Activated T-cell treated with anti-CD3 and anti-CD28 coated beads for 24 hours (primary cell): ENCODE measurements at regions not wholly inside any gene's neighbourhood (a gene's known extent, or its start where the extent isn't known, plus 50 kb on each side); places are given as distances from the start of the nearest gene placed in this dataset.

Experiments
- DNase-seq: peaks from one replicate; pipeline ENCODE4 v3.0.0-alpha.2; 2020; ENCODE audit warnings: low read depth

DNA sequence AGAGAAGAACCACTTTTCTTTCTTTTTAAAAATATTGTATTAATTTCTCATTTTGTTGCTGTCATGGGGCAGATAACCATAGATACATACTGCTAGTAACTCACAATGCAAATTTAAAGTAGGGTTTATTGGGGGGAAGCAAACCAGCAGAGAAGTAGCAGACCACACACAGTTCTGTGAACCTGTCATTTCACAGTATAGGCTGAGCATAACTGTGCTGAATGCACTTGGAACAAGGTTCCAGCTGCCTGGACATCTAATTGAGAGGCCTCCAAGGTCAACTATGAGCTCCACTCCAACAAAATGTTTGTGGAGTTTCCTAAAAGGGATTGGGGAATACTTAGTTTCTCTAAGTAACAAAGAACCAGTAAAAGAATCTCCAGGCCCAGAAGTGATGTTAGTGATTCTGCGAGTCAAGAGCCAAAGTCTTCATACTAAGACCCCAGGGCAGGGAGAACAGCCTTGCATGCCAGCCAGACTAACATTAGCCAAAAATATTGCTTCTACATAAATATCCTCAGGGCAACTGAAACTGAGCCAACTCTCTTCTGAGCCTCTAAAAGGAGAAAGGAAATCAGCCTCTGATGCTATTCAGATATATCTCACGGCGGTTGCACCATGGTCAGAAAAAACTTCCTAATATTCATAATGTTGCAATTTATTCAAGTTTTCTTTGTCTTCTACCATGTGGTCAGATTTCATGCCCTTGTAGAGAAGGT is 856.4 kb upstream of the ALCAM start:
- DNase-seq = no peak

DNA sequence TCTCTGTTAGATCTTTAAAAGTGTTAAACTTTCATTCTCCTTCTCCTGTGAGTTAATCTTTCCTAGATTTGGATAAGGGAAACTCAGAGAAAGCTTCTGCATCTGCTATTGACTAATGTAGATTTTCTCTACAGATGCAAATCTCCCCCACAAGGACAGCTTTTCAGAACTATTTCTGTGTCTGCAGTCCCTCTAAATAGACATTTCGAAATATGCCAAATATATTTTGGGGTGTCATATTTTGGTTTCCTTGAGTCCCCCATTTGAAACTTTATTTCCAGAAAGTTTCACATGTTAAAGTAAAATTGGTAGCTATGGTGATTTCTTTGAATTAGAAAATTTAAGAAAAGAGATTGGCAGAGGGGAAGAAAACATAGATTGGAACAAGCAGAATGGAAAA is 852.3 kb upstream of the ALCAM start:
- no peak for DNase-seq

DNA sequence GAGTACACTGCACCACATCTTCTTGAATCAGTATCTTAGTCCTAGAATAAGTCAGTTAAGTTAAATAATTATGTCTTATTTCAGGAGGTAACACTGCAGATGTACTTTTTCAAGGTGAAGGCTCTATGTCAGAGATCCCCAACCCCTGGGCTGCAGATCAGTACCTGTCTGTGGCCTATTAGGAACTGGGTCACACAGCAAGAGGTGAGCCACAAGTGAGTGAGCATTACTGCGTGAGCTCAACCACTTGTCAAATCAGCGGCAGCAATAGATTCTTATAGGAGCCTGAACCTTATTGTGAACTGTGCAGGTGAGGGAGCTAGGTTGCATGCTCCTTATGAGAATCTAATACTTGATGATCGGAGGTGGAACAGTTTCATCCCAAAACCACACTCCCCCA is 851.9 kb upstream of the ALCAM start:
- no peak for DNase-seq

DNA sequence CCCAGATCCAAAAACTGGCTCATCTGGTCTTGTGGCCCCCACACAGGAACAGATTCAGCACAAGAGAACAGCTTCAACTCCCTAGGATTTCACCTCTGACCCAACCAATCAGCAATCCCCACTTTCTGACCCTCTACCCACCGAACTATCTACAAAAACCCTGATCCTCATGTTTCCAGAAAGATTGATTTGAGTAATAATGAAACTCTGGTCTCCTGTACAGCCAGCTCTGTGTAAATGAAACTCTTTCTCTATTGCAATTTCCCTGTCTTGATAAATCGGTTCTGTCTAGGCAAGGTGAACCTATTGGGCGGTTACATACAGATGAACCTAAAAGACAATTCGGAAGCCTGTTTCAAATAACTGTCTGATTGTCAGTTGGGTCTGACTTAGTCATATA is 847.6 kb upstream of the ALCAM start:
- DNase-seq = no peak

DNA sequence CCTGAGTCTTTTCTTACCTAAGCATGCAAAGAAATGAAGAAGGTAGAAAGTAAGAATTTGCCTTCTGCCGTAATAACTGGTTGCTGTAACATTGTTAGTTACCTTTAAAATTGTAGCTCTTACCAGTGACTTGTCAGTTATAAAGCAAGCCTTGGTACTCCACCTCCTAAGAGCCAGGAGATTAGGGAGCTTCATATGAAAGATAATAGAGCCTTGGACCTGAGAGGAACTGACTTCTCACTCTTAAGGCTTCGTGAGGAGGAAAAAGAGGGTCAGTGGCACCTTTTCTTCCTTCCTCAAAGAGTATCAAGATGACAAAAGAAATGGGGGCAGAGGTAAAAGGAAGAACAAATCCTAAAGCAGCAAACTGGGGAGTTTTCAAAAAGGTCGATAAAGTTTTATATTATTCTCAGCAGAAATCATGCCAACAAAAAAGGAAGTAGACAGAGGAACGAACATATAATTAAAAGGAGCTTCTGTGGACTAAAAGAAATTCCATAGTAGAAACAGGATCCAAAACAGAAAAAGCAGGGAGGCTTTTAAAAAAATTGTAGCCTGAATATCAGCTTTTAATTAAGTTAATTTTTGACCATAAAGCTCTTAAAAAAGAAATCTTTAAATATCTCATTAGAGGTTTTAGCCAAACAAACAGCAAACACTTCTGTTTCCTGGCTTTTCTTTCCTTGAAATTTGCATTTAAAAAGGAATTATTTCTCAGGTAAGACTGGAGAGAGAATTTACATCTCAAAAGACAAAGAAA is 847.1 kb upstream of the ALCAM start:
- DNase-seq = no peak

DNA sequence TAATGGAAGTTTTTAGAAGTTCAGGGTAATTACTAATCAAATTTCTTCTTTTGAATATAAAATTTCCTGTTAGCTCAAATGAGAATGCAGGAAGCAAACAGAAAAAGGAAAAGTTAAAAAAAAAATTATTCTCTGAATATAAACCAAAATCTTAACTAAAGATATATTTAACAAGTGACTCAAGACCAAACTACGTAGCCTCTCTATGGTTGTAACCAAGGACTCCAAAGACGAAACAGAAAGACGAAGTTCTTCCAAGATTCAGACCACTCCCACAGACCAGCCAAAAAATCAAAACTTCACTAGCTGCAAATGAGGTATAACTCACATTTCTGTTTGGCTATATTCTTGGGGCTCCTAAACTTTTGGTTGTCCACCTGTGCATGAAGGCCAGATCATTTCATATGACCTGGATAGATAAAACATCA is 846.5 kb upstream of the ALCAM start:
- no peak for DNase-seq

DNA sequence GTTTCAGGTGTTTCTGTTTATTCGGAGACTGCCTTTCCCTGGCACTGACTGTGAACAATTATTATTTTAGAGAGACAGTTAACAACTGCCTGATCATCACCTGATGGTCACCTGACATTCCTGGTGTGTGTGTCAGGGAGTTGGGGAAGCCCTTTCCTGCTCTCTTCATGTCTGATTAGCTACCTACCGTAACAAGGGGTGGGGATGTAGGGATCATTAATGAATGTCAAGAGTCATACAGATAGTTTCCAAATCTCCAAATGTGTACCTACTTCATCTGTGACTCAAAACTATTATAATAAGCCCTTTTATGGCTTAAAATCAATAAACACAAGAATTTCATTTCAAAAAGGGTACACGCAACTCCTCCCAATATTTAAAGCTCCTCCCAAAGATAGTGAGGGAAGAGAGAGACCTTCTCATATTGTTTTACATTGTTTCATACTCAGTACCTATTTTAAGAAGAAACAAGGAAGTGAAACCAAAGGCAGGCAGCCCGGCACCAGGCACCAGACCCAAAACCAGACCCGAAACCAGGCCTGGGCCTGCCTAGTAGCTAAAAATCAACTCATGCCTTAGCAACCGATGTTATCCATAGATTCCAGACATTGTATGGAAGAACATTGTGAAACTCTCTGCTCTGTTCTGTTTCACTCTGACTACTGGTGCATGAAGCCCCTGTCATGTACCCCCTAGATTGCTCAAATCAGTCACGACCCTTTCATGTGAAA is 844.9 kb upstream of the ALCAM start:
- DNase-seq = no peak

DNA sequence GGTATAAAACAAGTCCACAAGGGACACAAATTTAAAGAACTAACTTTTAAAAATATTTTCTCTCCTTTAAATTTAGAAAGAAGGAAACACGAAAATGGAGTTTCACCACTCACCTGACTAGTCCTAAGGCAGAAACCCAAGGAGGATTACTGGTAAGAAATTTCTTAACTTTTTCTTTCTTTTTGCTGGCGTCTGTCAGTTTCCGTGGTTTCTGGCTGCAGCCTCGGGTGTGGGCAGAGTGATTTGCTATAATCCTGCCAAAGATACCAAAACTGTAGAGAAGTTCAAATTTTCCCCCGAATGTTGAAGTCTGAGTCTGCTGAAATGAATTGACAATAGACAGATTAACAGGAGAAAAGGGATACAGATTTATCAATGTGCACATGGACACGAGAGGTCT is 843.6 kb upstream of the ALCAM start:
- DNase-seq = no peak

DNA sequence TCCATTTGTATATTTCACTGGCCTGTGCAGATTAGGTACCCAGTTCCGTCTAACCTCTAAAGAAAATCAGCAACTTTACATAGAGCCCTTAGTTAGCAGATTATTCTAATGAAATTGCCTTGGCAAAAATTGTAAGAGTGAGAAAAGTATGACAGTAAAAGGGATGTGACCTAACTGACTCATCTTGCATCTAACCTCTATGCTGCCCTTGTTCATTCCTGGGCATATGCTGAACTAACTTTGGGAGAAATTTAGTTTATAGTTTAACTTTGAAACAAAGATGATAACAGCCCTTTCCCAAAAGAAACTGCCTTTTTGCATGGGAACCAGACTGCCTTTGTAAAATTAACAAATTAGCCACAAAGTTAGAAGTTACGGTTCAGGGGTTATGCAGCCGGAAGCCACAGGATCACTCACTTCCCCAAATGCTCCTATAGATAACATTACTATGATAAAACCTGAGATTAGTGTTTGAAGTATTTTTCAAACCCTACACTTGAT is 839.8 kb upstream of the ALCAM start:
- DNase-seq = no peak

DNA sequence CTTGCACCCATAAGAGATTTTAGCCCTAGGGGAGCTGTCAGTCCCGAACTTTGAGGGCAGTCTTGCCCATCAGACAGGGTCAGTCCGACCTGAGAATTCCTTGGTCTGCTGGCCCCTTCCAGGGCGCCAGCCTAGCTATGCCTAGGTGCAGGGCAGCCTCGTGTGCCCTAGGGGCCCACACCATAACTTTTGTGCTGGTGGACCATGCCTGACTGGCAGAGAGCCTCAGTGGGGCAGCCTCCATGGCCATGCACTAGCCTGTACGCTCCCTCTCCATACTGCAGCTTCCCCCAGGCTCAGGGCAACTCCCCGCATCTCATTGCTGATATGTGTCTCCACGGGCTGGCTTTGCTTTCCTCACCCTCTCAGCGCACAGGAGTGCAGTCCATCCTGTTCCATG is 835.8 kb upstream of the ALCAM start:
- DNase-seq = no peak

DNA sequence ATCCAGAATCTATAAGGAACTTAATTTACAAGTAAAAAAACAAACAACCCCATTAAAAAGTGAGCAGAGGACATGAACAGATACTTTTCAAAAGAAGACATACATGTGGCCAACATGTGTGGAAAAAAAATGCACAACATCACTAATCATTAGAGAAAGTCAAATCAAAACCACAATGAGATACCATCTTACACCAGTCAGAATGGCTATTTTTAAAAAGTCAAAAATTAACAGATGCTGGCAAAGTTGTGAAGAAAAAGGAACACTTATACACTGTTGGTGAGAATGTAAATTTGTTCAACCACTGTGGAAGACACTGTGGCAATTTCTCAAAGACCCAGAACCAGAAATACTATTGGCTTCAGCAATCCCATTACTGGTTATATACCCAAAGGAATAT is 830.0 kb upstream of the ALCAM start:
- no peak for DNase-seq

DNA sequence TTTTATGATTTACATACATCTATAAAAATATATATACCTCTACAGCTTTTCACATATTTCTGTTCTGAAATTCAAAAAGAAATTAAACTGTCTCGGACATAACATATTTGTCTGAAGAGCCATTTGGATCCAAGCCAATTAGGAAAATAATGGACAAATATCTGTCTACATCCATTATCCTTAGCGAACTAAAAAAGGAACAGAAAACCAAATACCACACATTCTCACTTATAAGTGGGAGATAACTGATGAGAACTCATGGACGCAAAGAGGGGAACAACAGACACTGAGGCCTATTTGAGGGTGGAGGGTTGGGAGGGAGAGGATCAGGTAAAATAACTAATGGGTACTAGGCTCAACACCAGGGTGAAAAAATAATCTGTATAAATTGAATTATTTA is 829.4 kb upstream of the ALCAM start:
- no peak for DNase-seq

DNA sequence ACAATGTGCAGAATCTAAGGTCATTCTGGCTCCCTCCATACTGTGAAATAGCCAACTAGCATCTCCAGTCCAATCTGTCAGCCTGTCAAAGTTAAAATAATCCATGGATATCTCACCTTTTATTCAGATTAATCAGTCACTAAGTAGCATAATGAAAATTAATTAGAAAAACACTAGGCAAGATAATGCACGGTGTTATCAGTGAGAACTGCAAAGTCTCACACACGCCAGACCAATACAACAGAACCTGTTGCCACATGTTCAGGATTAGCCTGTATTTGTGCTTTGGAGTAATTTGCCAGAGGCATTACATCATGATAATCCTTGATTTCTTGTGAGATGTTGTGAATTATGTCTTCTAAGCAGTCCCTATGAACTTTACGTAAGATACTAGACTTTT is 820.4 kb upstream of the ALCAM start:
- DNase-seq = no peak

DNA sequence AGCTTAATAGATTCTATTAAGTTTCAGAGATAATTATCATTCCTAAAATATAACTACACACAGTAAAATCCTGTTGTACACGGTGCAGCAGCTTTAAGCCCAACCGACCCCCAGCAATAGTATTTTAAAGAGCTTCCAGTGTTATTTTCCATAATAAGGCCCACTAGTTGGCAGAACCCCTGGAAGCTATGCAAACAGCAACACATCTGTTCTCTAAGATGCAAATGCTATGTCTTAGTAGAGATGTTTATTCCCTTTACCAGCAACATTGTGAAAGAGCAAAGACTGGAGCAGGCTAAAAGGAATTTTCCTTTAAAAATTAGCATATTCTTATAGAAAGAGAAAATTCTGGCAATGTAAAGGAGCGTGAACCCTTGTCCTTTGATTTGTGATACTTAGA is 819.7 kb upstream of the ALCAM start:
- DNase-seq = no peak

DNA sequence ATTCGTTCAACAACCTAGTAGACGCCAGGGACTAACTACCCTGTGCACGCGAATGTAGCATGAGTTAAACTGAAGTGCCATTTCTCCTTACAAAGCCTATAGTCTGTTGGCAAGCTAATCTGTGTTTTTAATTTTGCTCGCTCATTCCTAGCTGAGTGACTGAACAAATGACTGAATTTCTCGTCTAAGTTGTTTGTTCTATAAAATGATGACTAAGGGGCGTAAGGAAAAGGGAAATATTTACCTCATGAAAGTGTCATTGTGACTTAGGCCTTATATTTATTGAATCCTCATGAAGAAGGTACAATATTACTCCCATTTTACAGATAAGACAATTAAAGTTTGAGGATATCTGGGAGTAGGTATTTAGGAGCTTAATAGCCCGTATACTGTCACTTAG is 818.3 kb upstream of the ALCAM start:
- DNase-seq = no peak

DNA sequence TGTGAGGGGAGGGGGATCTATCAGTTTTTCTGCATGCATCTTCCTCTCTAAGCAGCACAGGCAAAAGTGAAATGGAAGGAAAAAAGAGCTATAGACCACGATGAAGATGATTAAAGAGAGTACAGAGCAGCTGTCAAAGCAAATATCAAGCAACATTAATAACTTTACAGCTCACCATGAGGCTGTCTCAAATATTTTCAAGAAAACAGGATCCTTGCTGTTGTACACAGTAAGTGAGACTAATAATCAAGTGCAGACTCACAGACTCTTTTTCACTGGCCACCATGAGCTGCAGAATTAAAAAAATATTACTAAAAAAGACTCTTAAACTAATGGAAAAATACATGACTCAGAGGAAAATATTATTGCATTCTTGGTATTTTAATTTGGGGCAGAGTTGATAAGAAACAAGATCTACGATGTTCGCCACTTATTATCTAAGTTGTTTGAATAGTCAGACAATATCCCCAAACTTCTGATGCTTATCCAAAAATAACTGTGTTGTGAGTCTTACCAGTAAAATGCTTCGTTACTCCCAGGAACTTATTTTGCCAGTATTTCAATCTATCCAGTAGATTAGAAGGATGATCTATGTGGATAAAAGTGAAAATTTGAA is 817.5 kb upstream of the ALCAM start:
- no peak for DNase-seq

DNA sequence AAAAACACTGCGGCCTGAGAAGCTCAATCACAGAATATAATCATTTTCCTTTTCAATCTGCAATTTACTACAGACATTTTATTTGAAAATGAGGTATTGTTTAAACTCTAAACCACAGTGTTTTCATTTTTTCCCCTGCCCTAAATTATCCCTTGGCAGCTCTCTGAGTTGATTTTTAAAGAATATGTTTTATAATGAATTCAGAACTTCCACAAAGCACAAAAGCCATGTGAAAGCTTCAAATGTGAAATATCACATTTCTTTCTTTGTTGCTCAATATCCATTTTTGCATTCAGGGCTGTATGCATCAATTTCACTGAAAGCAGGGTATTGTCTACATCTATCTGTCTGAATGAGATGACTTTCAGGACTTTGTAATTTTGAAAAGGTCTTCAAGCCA is 813.6 kb upstream of the ALCAM start:
- DNase-seq = no peak

DNA sequence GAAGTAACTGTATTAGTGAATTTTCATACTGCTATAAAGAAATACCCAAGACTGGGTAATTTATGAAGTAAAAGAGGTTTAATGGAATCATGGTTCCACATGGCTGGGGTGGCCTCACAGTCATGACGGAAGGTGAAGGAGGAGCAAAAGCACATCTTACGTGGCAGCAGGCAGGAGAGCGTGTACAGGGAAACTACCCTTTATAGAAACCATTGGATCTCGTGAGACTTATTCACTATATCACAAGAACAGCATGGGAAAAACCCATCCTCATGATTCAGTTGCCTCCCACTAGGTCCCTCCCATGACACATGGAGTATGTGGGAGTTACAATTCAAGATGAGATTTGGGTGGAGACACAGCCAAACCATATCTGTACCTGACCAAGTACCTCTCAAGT is 812.3 kb upstream of the ALCAM start:
- DNase-seq = no peak

DNA sequence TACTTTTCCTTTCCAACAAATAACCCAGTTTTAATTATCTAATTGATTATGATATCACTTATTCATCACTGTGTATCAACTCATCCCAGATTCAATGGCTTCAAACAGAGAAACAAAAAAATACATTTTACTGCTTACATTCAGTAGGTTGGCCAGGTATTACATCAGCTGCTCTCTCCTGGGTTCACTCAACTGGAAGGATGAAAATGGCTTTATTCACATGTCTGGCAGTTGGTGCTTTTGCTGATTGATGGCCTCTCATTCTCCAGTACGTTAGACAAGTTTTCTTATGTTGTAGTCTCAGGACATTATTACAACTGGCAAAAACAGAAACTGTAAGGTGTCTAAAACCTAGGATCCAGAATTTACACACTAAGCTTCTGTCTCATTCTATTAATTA is 811.0 kb upstream of the ALCAM start:
- DNase-seq = no peak

DNA sequence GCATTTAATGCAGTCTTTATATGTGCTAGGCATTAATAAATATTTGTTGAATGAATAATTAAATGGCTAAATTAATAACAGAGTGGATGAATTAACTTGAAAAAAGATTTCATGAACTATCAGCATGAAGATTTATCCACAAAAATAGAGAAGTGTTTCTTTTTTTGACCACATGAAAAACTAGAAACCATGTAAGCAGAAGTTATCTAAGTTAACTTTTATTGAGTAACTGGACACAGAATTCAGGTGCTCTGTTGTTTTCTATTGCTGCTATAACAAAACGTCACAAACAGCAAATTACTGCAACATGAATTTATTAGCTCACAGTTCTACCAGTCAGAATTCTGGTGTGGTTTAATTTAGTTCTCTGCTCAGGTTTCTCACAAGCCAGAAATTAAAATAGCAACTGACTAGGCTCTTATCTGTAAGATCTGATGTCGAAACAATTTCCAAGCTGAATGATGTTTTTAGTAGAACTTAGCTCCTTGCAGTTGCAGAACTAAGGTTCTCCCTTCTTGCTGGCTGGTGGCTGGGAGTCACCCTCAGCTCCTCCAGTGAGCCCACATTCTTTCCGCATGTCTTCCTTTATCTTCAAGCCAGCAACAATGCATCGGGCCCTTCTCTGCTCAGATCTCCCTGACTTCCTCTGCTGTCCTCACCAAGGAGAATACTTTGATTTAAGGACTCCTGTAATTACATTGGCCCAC is 810.2 kb upstream of the ALCAM start:
- DNase-seq = no peak

DNA sequence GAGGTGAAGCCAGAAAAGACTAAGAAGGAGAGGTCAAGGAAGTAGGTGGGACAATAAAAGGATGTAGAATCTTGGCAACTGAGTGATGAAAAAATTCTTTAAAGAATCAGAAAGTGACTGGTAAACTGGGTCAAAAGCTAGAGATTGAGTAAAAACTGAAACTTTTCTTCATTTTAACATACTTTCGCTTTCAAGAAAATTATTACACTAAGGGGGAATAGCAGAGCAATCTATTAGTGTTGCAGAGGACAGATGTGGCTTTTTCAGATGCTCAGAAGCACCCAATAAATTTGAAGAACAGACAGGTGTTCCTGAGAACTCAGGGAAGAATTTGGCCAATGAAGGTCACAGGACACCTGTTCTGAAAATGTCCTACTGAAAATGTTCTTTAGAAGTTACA is 805.4 kb upstream of the ALCAM start:
- DNase-seq = no peak

DNA sequence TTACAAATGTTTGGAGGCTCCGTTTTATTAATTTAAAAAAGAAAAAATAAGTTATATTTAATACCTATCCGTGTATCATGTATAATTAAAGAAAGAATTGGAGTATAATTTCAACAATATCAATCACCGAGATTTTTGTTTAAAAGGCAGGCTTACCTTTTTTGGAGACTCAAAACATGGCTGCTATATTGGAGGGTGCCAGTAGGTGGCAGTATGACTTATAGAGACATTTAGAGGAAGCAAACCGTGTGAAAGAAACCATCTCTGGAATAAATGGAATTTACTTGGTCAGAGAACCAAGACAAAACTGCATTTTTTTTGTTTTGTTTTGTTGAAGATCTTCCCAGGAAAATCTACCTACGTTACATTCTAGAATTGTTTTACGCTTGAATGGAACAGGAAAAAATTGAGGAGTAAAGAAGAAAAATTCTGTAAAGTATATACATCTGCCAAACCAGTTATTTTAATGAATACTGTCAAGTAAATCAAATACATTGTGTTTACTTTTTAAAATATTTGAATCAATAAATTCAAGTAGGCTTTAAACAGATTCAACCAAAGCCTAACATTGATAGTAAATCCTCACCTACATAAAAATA is 802.6 kb upstream of the ALCAM start:
- peak; percentile 33 for DNase-seq
